Body of pancreas (tissue), 4 donors: ENCODE measurements at regions not wholly inside any gene's neighbourhood (a gene's known extent, or its start where the extent isn't known, plus 50 kb on each side); places are given as distances from the start of the nearest gene placed in this dataset.

ENCODE experiments used
- ATAC-seq: fragments of 150-250 bp; one replicate; pipeline ENCODE4 v1.9.1; 2016
- DNase-seq, 4 donors: peaks; one replicate each; pipeline ENCODE4 v3.0.0-alpha.2; 2019
- H3K27ac ChIP-seq, 4 donors: fragments of 200-600 bp; sonication (generic); 1 replicate in 3 of 4; 2 replicates in 1 of 4; pipeline versions ENCODE4 v1.5.1 to v1.6.1; 2016 to 2019; ENCODE audit warnings: mild to moderate bottlenecking in 1 of 4, mixed read lengths in 1 of 4, moderate library complexity in 1 of 4
- H3K27me3 ChIP-seq, 2 donors: fragments of 200-600 bp; sonication (generic); one replicate each; pipeline ENCODE4 v1.6.0; 2016; ENCODE audit warnings: mild to moderate bottlenecking in 1 of 2
- H3K36me3 ChIP-seq, 2 donors: fragments of 200-600 bp; sonication (generic); replicated peaks in 1 of 2; 2 replicates each; pipeline ENCODE4 v1.5.1; 2016; ENCODE audit warnings: low read depth in 2 of 2; ENCODE audit not compliant: insufficient read depth in 1 of 2
- H3K4me1 ChIP-seq: fragments of 200-600 bp; sonication (generic); one replicate; pipeline ENCODE4 v1.6.0; 2016
- H3K4me3 ChIP-seq, 2 donors: fragments of 200-600 bp; sonication (generic); 1 replicate in 1 of 2; 2 replicates in 1 of 2; pipeline ENCODE4 v1.5.1; 2016 to 2019
- H3K9me3 ChIP-seq, 3 donors: fragments of 200-600 bp; sonication (generic); 1 replicate in 2 of 3; 2 replicates in 1 of 3; pipeline ENCODE4 v1.5.1; 2016
- CTCF ChIP-seq, 7 experiments: fragments of 450-650 bp in 4 of 7; fragments of 200-600 bp in 3 of 7; sonication (generic) in 3 of 7; IDR thresholded peaks; one replicate each; pipeline ENCODE4 v1.5.1; 2016 to 2019; ENCODE audit warnings: antibody characterized with exemption in 7 of 7
- POLR2A ChIP-seq, 3 donors: fragments of 450-650 bp; IDR thresholded peaks; one replicate each; pipeline ENCODE4 v1.6.1; 2016; ENCODE audit warnings: antibody characterized with exemption in 3 of 3, mild to moderate bottlenecking in 2 of 3
- WGBS, 2 donors: methylation state at CpG; one replicate each; pipeline ENCODE4 v1.1.5; 2017; 5-methylcytosine and 5-hydroxymethylcytosine counted together
- intact Hi-C: fragments of 100-400 bp; cut with DNase I; formaldehyde crosslinking; loops from one replicate; pipeline ENCODE4 v1.15.1; 2023

- DNase-seq (no peak), ATAC-seq (no peak)
- no peaks in the 10 kb centered on the region for H3K36me3 ChIP-seq
- intact Hi-C loops: loop anchor here (10.0 kb wide), 1 partner anchor 321 kb away; no protein-coding TSS in a partner anchor
- H3K4me3 ChIP-seq: no peak overlapping the region
- no peak overlapping the region for H3K27ac ChIP-seq
- no peaks in the 10 kb centered on the region for H3K27me3 ChIP-seq
- H3K9me3 ChIP-seq: no peaks in the 10 kb centered on the region
- WGBS, 2 donors: 92 to 94% methylated on average over 3 to 4 of the region's 4 CpGs
- no peaks in the 10 kb centered on the region for H3K4me1 ChIP-seq
- TF ChIP-seq POLR2A (IDR thresholded peaks at IDR 0.05): no peak
- no peak for TF ChIP-seq CTCF (IDR thresholded peaks at IDR 0.05)
Measured at GRCh38 chr3:46086083-46086437, 58.8 kb upstream of the XCR1 start.

DNA sequence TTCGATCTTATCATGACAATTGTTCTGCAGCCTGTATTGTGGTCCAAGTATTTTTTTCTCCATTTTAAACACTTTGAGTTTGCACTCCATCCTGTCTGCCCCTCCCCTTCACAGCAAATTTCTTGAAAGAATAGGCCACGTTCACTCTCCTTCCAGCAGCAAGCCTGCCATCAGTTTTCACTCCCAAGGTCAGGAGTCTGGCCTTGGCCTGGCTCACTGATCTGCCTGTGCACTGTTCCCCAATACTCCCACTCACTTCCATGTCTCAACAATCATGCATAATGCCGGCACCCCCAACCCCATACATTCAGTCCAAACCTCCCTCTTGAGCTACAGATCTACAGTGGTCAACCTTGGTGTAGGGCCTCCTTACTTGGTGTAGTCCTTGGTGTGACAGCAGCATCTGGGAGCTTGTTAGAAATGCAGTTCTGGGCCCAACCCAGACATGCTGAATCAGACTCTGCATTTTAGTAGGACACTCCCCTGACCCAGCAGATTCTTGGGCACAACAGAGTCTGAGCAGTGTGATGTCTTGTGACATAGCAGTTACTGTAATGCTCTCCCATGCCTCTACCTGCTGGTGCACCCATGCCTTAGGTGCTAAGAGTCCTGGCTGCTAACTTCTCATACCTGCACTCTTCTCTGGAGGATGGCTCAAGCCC, 58.3 kb upstream of the XCR1 start:
- H3K4me1 ChIP-seq: no peaks in the 10 kb centered on the region
- DNase-seq: no peak

DNA sequence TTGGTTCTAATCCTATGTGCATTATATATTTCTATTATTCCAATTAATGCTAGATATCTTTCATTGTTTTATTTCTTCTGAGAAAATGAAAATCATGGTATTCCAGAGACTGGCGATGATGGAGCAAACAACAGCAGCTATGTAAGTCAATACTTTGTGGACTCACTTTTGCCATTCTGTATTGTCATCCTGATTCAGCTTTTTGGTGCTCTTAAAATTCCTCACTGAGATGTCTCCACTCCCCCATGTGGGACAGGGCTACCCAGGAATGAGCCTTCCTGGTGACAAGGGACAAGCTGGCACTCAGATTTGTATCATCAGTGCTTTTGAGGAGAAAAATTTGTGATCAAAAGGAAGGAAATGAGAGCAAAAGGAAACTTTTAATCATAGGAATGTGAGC, 56.7 kb upstream of the XCR1 start:
- TF ChIP-seq CTCF (IDR thresholded peaks at IDR 0.05) (no peak), POLR2A (IDR thresholded peaks at IDR 0.05) (no peak)
- DNase-seq (no peak), ATAC-seq (no peak)
- no peak overlapping the region for H3K4me3 ChIP-seq
- H3K27ac ChIP-seq: no peak overlapping the region
- H3K36me3 ChIP-seq: no peaks in the 10 kb centered on the region
- H3K9me3 ChIP-seq: no peaks in the 10 kb centered on the region
- WGBS, 2 donors: 78 to 87% methylated on average over 1 of the region's 1 CpG
- H3K4me1 ChIP-seq: no peaks in the 10 kb centered on the region
- intact Hi-C loops: loop anchor here (10.0 kb wide), 1 partner anchor 319 kb away; no protein-coding TSS in a partner anchor
- no peaks in the 10 kb centered on the region for H3K27me3 ChIP-seq

More for the DNA sequence above, 58.3 kb upstream of the XCR1 start:
- no peak for ATAC-seq
- Histone ChIP-seq H3K4me3 (no peak overlapping the region), H3K27ac (no peak overlapping the region), H3K36me3 (no peaks in the 10 kb centered on the region), H3K9me3 (no peaks in the 10 kb centered on the region), H3K27me3 (no peaks in the 10 kb centered on the region)
- 34 to 68% methylated on average over 3 of the region's 3 CpGs for WGBS, 2 donors
- intact Hi-C loops: loop anchor here (10.0 kb wide), 1 partner anchor 321 kb away; no protein-coding TSS in a partner anchor
- no peak for TF ChIP-seq CTCF (IDR thresholded peaks at IDR 0.05)

DNA sequence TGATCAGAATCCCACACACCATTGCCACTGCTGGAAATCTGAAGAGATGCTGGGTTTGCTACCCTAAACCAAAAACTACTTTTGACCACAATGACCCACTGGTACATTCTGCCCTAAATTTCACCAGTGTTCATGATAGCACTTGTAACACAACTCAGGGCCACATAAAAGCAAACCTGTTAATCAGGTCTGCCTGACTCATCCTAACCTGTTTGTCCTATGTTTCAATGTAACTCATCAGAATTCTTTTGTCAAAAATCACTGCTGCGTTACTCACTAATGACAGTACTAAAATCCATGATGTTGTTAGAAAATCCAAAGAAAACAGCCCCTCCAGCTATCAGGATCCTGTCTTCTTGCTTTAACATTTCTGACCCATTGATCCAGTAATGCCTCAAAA, 55.6 kb upstream of the XCR1 start:
- H3K4me1 ChIP-seq: peaks cover 4% of the 10 kb centered on the region
- H3K4me3 ChIP-seq: no peak overlapping the region
- intact Hi-C loops: loop anchor here (10.0 kb wide), 1 partner anchor 318 kb away; no protein-coding TSS in a partner anchor
- H3K27me3 ChIP-seq: no peaks in the 10 kb centered on the region
- TF ChIP-seq POLR2A (IDR thresholded peaks at IDR 0.05) (no peak), CTCF (IDR thresholded peaks at IDR 0.05) (no peak)
- 77 to 96% methylated on average over 1 of the region's 1 CpG for WGBS, 2 donors
- no peaks in the 10 kb centered on the region for H3K9me3 ChIP-seq
- ATAC-seq: no peak
- DNase-seq: no peak
- no peak overlapping the region for H3K27ac ChIP-seq
- no peaks in the 10 kb centered on the region for H3K36me3 ChIP-seq

- intact Hi-C loops: loop anchor here (10.0 kb wide), 1 partner anchor 317 kb away; no protein-coding TSS in a partner anchor
- H3K27ac ChIP-seq: no peak overlapping the region
- 43 to 51% methylated on average over 2 of the region's 2 CpGs for WGBS, 2 donors
- H3K36me3 ChIP-seq: no peaks in the 10 kb centered on the region
- DNase-seq (no peak), ATAC-seq (no peak)
- H3K4me1 ChIP-seq: peaks cover 4% of the 10 kb centered on the region
- H3K9me3 ChIP-seq: no peaks in the 10 kb centered on the region
- TF ChIP-seq CTCF (IDR thresholded peaks at IDR 0.05) (no peak), POLR2A (IDR thresholded peaks at IDR 0.05) (no peak)
- no peak overlapping the region for H3K4me3 ChIP-seq
- no peaks in the 10 kb centered on the region for H3K27me3 ChIP-seq
Measured at GRCh38 chr3:46082021-46082420, 54.7 kb upstream of the XCR1 start.
